HCT116 (cell line): ENCODE measurements at regions not wholly inside any gene's neighbourhood (a gene's known extent, or its start where the extent isn't known, plus 50 kb on each side); places are given as distances from the start of the nearest gene placed in this dataset. TPM values are rescaled to one million over a fixed set of nuclear protein-coding genes. Genes with fewer than 3 reads are reported as not detected.

Experiments
- ATAC-seq: fragments of 200-7000 bp; cut with Tn5 transposase; 2 replicates; pipeline ENCODE4 v1.9.1; 2020; ENCODE audit warnings: mild to moderate bottlenecking, moderate library complexity
- BruUV-seq: library from RNA; stranded (reverse); fragments of 400-500 nt; replicated peaks from 2 replicates; lab custom pipeline; 2021; lab: Mats Ljungman, UMichigan
- CTCF ChIA-PET: fragments of 300-600 bp; sonication (Branson Sonifier 250); formaldehyde crosslinking; loops from one replicate; lab custom pipeline; 2021; ENCODE audit warnings: antibody characterized with exemption; lab: Charles Lee
- POLR2A ChIA-PET: fragments of 300-600, 350-600 bp; sonication (Branson Sonifier 250); formaldehyde crosslinking; loops from one replicate; lab custom pipeline; 2021; ENCODE audit warnings: antibody characterized with exemption; lab: Charles Lee
- RAD21 ChIA-PET, 2 experiments: fragments of 300-600 bp; sonication (Branson Sonifier 250); formaldehyde crosslinking; loops; one replicate each; lab custom pipeline; 2023; ENCODE audit warnings: low total read pairs in 2 of 2; ENCODE audit not compliant: uncharacterized antibody in 2 of 2, unreplicated experiment in 2 of 2, low non-redundant PET in 1 of 2; lab: Charles Lee
- DNase-seq: peaks from one replicate; pipeline ENCODE4 v3.0.0-alpha.2; 2010; ENCODE audit warnings: low read depth, low spot score
- H2AFZ ChIP-seq: fragments of 200-600 bp; shearing (Covaris generic), sonication (generic); 2 replicates; pipeline ENCODE4 v1.6.1; 2017; ENCODE audit warnings: low read depth, mixed run types, mixed read lengths, antibody characterized with exemption, low read length; ENCODE audit not compliant: poor library complexity, severe bottlenecking
- H3K27ac ChIP-seq: 2 replicates; pipeline ENCODE4 v1.5.1; 2012; ENCODE audit warnings: low read depth, low read length
- H3K27me3 ChIP-seq: fragments of 200-600 bp; sonication (generic); 2 replicates; pipeline ENCODE4 v1.6.1; 2016; ENCODE audit warnings: mixed run types, low read length, mixed read lengths; ENCODE audit not compliant: insufficient read depth
- H3K36me3 ChIP-seq, 2 experiments: fragments of 200-500 bp in 1 of 2; fragments of 200-600 bp in 1 of 2; sonication (Bioruptor generic) in 1 of 2; sonication (generic) in 1 of 2; 2 replicates each; pipeline versions ENCODE4 v1.5.1 to v1.6.1; 2014 to 2016; ENCODE audit warnings: low read length in 2 of 2, inconsistent platforms in 1 of 2, mixed read lengths in 1 of 2, mixed run types in 1 of 2; ENCODE audit not compliant: insufficient read depth in 2 of 2, control insufficient read depth in 1 of 2
- H3K4me1 ChIP-seq, 2 experiments: fragments of 200-600 bp in 1 of 2; sonication (generic) in 1 of 2; 2 replicates each; pipeline versions ENCODE4 v1.5.1 to v1.6.1; 2012 to 2017; ENCODE audit warnings: low read length in 2 of 2, inconsistent platforms in 1 of 2, mild to moderate bottlenecking in 1 of 2, mixed read lengths in 1 of 2, mixed run types in 1 of 2, moderate library complexity in 1 of 2; ENCODE audit not compliant: insufficient read depth in 2 of 2, control insufficient read depth in 1 of 2
- H3K4me2 ChIP-seq: fragments of 200-600 bp; sonication (generic); 2 replicates; pipeline ENCODE4 v1.6.1; 2017; ENCODE audit warnings: mixed run types, low read length, mixed read lengths
- H3K4me3 ChIP-seq, 2 experiments: fragments of 200-600 bp in 1 of 2; sonication (generic) in 1 of 2; replicated peaks in 1 of 2; 2 replicates each; pipeline ENCODE4 v1.5.1; 2011 to 2016; ENCODE audit warnings: low read length in 2 of 2, control low read depth in 1 of 2, low read depth in 1 of 2, mild to moderate bottlenecking in 1 of 2, mixed read lengths in 1 of 2, mixed run types in 1 of 2
- H3K79me2 ChIP-seq: fragments of 200-600 bp; sonication (generic); 2 replicates; pipeline ENCODE4 v1.6.1; 2017; ENCODE audit warnings: mild to moderate bottlenecking, mixed run types, low read length, moderate library complexity, mixed read lengths; ENCODE audit not compliant: insufficient read depth
- H3K9ac ChIP-seq: fragments of 200-600 bp; sonication (generic); 2 replicates; pipeline ENCODE4 v1.6.1; 2016; ENCODE audit warnings: low read length, mixed read lengths
- H3K9me2 ChIP-seq: fragments of 200-600 bp; sonication (generic), shearing (Covaris generic); 2 replicates; pipeline ENCODE4 v1.6.1; 2017; ENCODE audit warnings: mixed run types, mild to moderate bottlenecking, moderate library complexity; ENCODE audit not compliant: insufficient read depth
- H3K9me3 ChIP-seq, 2 experiments: fragments of 200-500 bp in 1 of 2; fragments of 200-600 bp in 1 of 2; sonication (Bioruptor generic) in 1 of 2; sonication (generic) in 1 of 2; 2 replicates each; pipeline ENCODE4 v1.6.1; 2014 to 2017; ENCODE audit warnings: low read length in 2 of 2, mixed read lengths in 2 of 2, inconsistent platforms in 1 of 2, low read depth in 1 of 2, mild to moderate bottlenecking in 1 of 2, mixed run types in 1 of 2, moderate library complexity in 1 of 2; ENCODE audit not compliant: control insufficient read depth in 1 of 2, insufficient read depth in 1 of 2
- H4K20me1 ChIP-seq: fragments of 200-600 bp; sonication (generic), shearing (Covaris generic); 2 replicates; pipeline ENCODE4 v1.6.1; 2017; ENCODE audit warnings: mixed run types, mild to moderate bottlenecking, moderate library complexity; ENCODE audit not compliant: insufficient read depth
- CEBPB ChIP-seq: IDR thresholded peaks from 2 replicates; pipeline ENCODE4 v1.6.1; 2012; ENCODE audit warnings: low read depth
- EGR1 ChIP-seq: IDR thresholded peaks from 2 replicates; pipeline ENCODE4 v1.6.1; 2012; ENCODE audit warnings: low read depth
- JUND ChIP-seq: IDR thresholded peaks from 2 replicates; pipeline ENCODE4 v1.6.1; 2012
- SIN3A ChIP-seq: IDR thresholded peaks from 2 replicates; pipeline ENCODE4 v1.6.1; 2012; ENCODE audit warnings: low read depth
- intact Hi-C: fragments of 100-400 bp; cut with micrococcal nuclease; formaldehyde crosslinking; loops from 2 replicates; pipeline ENCODE4 v1.10.0; 2022
- microRNA counts: library from miRNA; unstranded; fragments of <30 nt; microRNA quantifications from one replicate; lab custom pipeline; 2015
- TF ChIP-seq, protein P1 (sequence below): IDR thresholded peaks from 2 replicates; pipeline ENCODE4 v1.6.1; 2011; ENCODE audit warnings: mild to moderate bottlenecking, low read length, moderate library complexity; ENCODE audit not compliant: insufficient replicate concordance; ENCODE audit errors: extremely low read depth

DNA sequence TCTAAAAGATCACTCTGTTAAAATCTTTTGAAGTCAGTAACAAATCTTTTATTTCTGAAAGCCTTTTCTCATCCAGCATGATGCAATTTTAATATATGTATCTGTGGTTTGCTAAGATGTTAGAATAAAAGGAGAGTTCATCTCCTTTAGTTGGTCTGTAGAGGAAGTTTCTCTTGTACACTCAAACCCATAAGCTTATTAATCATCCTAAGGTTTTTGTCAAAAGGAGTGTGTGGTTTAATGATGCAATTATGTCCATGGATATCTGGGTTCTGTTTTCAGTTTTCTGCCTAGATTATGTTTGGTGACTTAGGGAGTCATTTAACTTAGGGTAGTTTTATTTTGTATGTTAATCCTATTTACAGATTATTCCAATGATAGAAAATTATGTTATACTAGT is 52.1 kb upstream of the NDST4 start:
- no TSS peak for BruUV-seq
- Histone ChIP-seq H3K9ac (no peak overlapping the region), H3K4me1 (no peaks in the 10 kb centered on the region), H3K9me2 (no peaks in the 10 kb centered on the region), H3K9me3 (no peaks in the 10 kb centered on the region), H4K20me1 (no peaks in the 10 kb centered on the region), H3K4me3 (no peak overlapping the region), H3K36me3 (no peaks in the 10 kb centered on the region), H3K27ac (no peak overlapping the region), H3K79me2 (no peaks in the 10 kb centered on the region), H2AFZ (no peak overlapping the region), H3K4me2 (no peak overlapping the region), H3K27me3 (no peaks in the 10 kb centered on the region)
- ChIA-PET POLR2A (no interaction called here), RAD21 (no interaction called here), CTCF (no interaction called here)
- TF ChIP-seq CEBPB (no peak), SIN3A (no peak), JUND (no peak), EGR1 (no peak)
- TF ChIP-seq, protein P1, sequence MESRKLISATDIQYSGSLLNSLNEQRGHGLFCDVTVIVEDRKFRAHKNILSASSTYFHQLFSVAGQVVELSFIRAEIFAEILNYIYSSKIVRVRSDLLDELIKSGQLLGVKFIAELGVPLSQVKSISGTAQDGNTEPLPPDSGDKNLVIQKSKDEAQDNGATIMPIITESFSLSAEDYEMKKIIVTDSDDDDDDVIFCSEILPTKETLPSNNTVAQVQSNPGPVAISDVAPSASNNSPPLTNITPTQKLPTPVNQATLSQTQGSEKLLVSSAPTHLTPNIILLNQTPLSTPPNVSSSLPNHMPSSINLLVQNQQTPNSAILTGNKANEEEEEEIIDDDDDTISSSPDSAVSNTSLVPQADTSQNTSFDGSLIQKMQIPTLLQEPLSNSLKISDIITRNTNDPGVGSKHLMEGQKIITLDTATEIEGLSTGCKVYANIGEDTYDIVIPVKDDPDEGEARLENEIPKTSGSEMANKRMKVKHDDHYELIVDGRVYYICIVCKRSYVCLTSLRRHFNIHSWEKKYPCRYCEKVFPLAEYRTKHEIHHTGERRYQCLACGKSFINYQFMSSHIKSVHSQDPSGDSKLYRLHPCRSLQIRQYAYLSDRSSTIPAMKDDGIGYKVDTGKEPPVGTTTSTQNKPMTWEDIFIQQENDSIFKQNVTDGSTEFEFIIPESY = no peak
- ATAC-seq = no peak
- intact Hi-C loops = no loop called here
- no peak for DNase-seq

MicroRNA genes in the stretch of these regions (microRNA counts, 767-probe panel; counts per million panel counts)
- microRNA hsa-miR-1973 (lab: Ali Mortazavi, UCI) = not detected
